ENCODE measurements at regions not wholly inside any gene's neighbourhood (a gene's known extent, or its start where the extent isn't known, plus 50 kb on each side); places are given as distances from the start of the nearest gene placed in this dataset.

DNA sequence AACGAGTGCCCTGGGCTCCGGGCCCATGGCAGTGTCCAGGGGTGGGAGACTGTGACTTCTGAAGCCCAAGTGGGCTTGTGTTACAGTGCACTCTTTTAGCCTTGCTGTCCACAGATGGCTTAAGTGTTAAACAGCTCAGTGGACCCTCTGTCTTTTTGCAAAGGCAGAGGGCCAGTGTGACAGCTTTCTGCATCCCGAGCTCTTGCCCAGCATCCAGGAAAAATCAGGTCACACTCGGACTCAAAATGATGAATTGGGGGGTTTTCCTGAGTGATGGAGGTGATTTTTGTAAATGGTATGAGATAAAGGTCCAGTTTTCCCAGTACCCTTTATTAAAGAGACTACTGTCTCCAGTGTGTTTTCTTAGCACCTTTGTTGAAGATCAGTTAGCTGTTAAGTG lies 321.3 kb upstream of the GRAMD2B start:
- Histone ChIP-seq H3K27me3 (ENCODE audit: control insufficient read depth, insufficient read depth, low read length) (no peaks in the 10 kb centered on the region), H3K4me1 (ENCODE audit: control insufficient read depth, insufficient read depth, low read length) (no peaks in the 10 kb centered on the region), H3K36me3 (ENCODE audit: control insufficient read depth, insufficient read depth, low read length) (no peaks in the 10 kb centered on the region), H3K4me3 (ENCODE audit: low read length) (no peak overlapping the region), H3K9me3 (ENCODE audit: control insufficient read depth, insufficient read depth, low read length) (no peaks in the 10 kb centered on the region; the same call in 1 of the 2 replicates), H3K27ac (ENCODE audit: low read length) (no peak overlapping the region)
- no peak for DNase-seq (ENCODE audit: low read depth, low spot score)
- no CpG with 5 or more reads among the region's 4 CpGs for WGBS (ENCODE audit: insufficient coverage, insufficient read length)

DNA sequence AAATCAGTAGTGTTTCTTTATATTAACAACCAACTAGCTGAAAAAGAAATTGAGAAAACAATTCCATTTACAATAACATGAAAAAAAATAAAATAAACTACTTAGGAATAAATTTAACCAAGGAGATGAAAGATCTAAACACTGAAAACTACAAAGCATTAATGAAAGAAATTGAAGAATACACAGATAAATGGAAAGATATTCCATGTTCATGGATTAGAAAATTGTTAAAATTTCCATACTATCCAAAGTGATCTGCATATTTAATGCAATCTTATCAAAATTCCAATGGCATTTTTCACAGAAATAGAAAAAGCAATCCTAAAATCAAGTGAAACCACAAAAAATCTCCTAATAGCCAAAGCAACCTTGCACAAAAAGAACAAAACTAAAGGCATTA lies 320.2 kb upstream of the GRAMD2B start:
- no peak for DNase-seq (ENCODE audit: low read depth, low spot score)
- Histone ChIP-seq H3K27me3 (ENCODE audit: control insufficient read depth, insufficient read depth, low read length) (no peaks in the 10 kb centered on the region), H3K4me1 (ENCODE audit: control insufficient read depth, insufficient read depth, low read length) (no peaks in the 10 kb centered on the region), H3K27ac (ENCODE audit: low read length) (no peak overlapping the region), H3K36me3 (ENCODE audit: control insufficient read depth, insufficient read depth, low read length) (no peaks in the 10 kb centered on the region), H3K4me3 (ENCODE audit: low read length) (no peak overlapping the region), H3K9me3 (ENCODE audit: control insufficient read depth, insufficient read depth, low read length) (no peaks in the 10 kb centered on the region; the same call in 1 of the 2 replicates)

- Histone ChIP-seq H3K27ac (ENCODE audit: low read length) (no peak overlapping the region), H3K4me1 (ENCODE audit: control insufficient read depth, insufficient read depth, low read length) (peaks cover 3% of the 10 kb centered on the region; the same call in 1 of the 2 replicates), H3K4me3 (ENCODE audit: low read length) (no peak overlapping the region), H3K27me3 (ENCODE audit: control insufficient read depth, insufficient read depth, low read length) (no peaks in the 10 kb centered on the region), H3K36me3 (ENCODE audit: control insufficient read depth, insufficient read depth, low read length) (no peaks in the 10 kb centered on the region), H3K9me3 (ENCODE audit: control insufficient read depth, insufficient read depth, low read length) (no peaks in the 10 kb centered on the region; the same call in 1 of the 2 replicates)
- no CpG with 5 or more reads among the region's 1 CpG for WGBS (ENCODE audit: insufficient coverage, insufficient read length)
- no peak for DNase-seq (ENCODE audit: low read depth, low spot score)
Observed at GRCh38 chr5:126103868-126104267, 319.3 kb upstream of the GRAMD2B start.

GRCh38 chr5:126104341-126104740 lies 318.9 kb upstream of the GRAMD2B start:
- DNase-seq (ENCODE audit: low read depth, low spot score): no peak
- H3K36me3 ChIP-seq (ENCODE audit: control insufficient read depth, insufficient read depth, low read length): no peaks in the 10 kb centered on the region
- H3K27me3 ChIP-seq (ENCODE audit: control insufficient read depth, insufficient read depth, low read length): no peaks in the 10 kb centered on the region
- H3K27ac ChIP-seq (ENCODE audit: low read length): no peak overlapping the region
- no peaks in the 10 kb centered on the region; the same call in 1 of the 2 replicates for H3K9me3 ChIP-seq (ENCODE audit: control insufficient read depth, insufficient read depth, low read length)
- H3K4me1 ChIP-seq (ENCODE audit: control insufficient read depth, insufficient read depth, low read length): peaks cover 3% of the 10 kb centered on the region; the same call in 1 of the 2 replicates
- H3K4me3 ChIP-seq (ENCODE audit: low read length): no peak overlapping the region

DNA sequence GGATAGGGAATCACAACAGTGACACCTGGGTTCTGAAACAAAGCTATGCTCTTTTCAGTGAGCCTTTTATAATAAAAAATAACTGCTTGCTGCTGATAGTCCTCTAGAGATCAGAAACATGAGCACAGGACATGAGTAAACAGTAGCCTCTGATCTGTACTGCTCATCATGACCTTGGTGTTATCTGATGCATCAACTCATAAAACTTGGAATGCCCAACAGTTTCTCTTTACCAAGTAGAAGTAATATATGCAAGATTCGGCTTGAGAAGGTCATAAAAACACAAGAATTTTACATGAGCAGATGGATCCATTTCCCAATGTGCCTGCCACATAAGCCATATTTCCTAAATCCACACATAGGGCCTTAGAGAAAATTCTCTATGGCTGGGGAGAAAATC lies 318.3 kb upstream of the GRAMD2B start:
- no peak overlapping the region for H3K4me3 ChIP-seq (ENCODE audit: low read length)
- H3K27ac ChIP-seq (ENCODE audit: low read length): no peak overlapping the region
- no CpG with 5 or more reads among the region's 1 CpG for WGBS (ENCODE audit: insufficient coverage, insufficient read length)
- H3K9me3 ChIP-seq (ENCODE audit: control insufficient read depth, insufficient read depth, low read length): no peaks in the 10 kb centered on the region
- H3K27me3 ChIP-seq (ENCODE audit: control insufficient read depth, insufficient read depth, low read length): no peaks in the 10 kb centered on the region
- H3K4me1 ChIP-seq (ENCODE audit: control insufficient read depth, insufficient read depth, low read length): peaks cover 3% of the 10 kb centered on the region; the same call in 1 of the 2 replicates
- no peaks in the 10 kb centered on the region for H3K36me3 ChIP-seq (ENCODE audit: control insufficient read depth, insufficient read depth, low read length)
- DNase-seq (ENCODE audit: low read depth, low spot score): no peak

GRCh38 chr5:126106029-126106428 lies 317.2 kb upstream of the GRAMD2B start:
- peaks cover 3% of the 10 kb centered on the region; the same call in 1 of the 2 replicates for H3K4me1 ChIP-seq (ENCODE audit: control insufficient read depth, insufficient read depth, low read length)
- H3K4me3 ChIP-seq (ENCODE audit: low read length): no peak overlapping the region
- H3K9me3 ChIP-seq (ENCODE audit: control insufficient read depth, insufficient read depth, low read length): no peaks in the 10 kb centered on the region
- H3K36me3 ChIP-seq (ENCODE audit: control insufficient read depth, insufficient read depth, low read length): no peaks in the 10 kb centered on the region
- no peaks in the 10 kb centered on the region for H3K27me3 ChIP-seq (ENCODE audit: control insufficient read depth, insufficient read depth, low read length)
- no peak for DNase-seq (ENCODE audit: low read depth, low spot score)
- no peak overlapping the region for H3K27ac ChIP-seq (ENCODE audit: low read length)
- whole genome bisulfite sequencing (ENCODE audit: insufficient coverage, insufficient read length): no CpG with 5 or more reads among the region's 3 CpGs

GRCh38 chr5:126107381-126107780 lies 315.8 kb upstream of the GRAMD2B start:
- H3K4me1 ChIP-seq (ENCODE audit: control insufficient read depth, insufficient read depth, low read length): peaks cover 3% of the 10 kb centered on the region; the same call in 1 of the 2 replicates
- H3K9me3 ChIP-seq (ENCODE audit: control insufficient read depth, insufficient read depth, low read length): no peaks in the 10 kb centered on the region
- H3K4me3 ChIP-seq (ENCODE audit: low read length): no peak overlapping the region
- no CpG with 5 or more reads among the region's 2 CpGs for WGBS (ENCODE audit: insufficient coverage, insufficient read length)
- no peaks in the 10 kb centered on the region for H3K36me3 ChIP-seq (ENCODE audit: control insufficient read depth, insufficient read depth, low read length)
- no peak overlapping the region for H3K27ac ChIP-seq (ENCODE audit: low read length)
- H3K27me3 ChIP-seq (ENCODE audit: control insufficient read depth, insufficient read depth, low read length): no peaks in the 10 kb centered on the region
- no peak for DNase-seq (ENCODE audit: low read depth, low spot score)

GRCh38 chr5:126108470-126108869 lies 314.7 kb upstream of the GRAMD2B start:
- no peaks in the 10 kb centered on the region for H3K9me3 ChIP-seq (ENCODE audit: control insufficient read depth, insufficient read depth, low read length)
- DNase-seq (ENCODE audit: low read depth, low spot score): no peak
- no peak overlapping the region for H3K27ac ChIP-seq (ENCODE audit: low read length)
- no peak overlapping the region for H3K4me3 ChIP-seq (ENCODE audit: low read length)
- H3K4me1 ChIP-seq (ENCODE audit: control insufficient read depth, insufficient read depth, low read length): peaks cover 3% of the 10 kb centered on the region; the same call in 1 of the 2 replicates
- H3K27me3 ChIP-seq (ENCODE audit: control insufficient read depth, insufficient read depth, low read length): no peaks in the 10 kb centered on the region
- WGBS (ENCODE audit: insufficient coverage, insufficient read length): no CpG with 5 or more reads among the region's 5 CpGs
- no peaks in the 10 kb centered on the region for H3K36me3 ChIP-seq (ENCODE audit: control insufficient read depth, insufficient read depth, low read length)

- no CpG with 5 or more reads among the region's 2 CpGs for WGBS (ENCODE audit: insufficient coverage, insufficient read length)
Observed at GRCh38 chr5:126115059-126115629, 308.1 kb upstream of the GRAMD2B start.

DNA sequence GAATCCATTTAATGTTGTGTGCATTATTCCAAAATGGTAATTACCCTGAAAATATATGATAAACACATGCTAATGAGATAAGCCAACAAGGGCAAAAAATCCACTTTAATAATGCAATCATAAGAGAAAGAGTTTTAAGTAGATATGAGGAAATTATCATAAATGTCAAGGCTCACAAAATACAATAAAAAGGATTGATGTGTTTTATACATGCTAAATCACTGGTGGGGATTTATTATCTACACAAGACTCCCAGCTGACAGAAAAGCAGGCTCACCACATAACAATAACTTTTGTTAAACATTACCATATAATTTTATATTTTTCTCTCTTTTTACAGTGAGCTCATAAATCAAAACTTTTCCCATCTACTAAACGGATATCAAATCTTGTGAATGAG lies 306.2 kb upstream of the GRAMD2B start:
- WGBS (ENCODE audit: insufficient coverage, insufficient read length): 100% methylated on average over 1 of the region's 1 CpG
- H3K27ac ChIP-seq (ENCODE audit: low read length): no peak overlapping the region
- no peaks in the 10 kb centered on the region for H3K4me1 ChIP-seq (ENCODE audit: control insufficient read depth, insufficient read depth, low read length)
- H3K36me3 ChIP-seq (ENCODE audit: control insufficient read depth, insufficient read depth, low read length): no peaks in the 10 kb centered on the region
- no peaks in the 10 kb centered on the region for H3K27me3 ChIP-seq (ENCODE audit: control insufficient read depth, insufficient read depth, low read length)
- H3K9me3 ChIP-seq (ENCODE audit: control insufficient read depth, insufficient read depth, low read length): no peaks in the 10 kb centered on the region
- DNase-seq (ENCODE audit: low read depth, low spot score): no peak
- H3K4me3 ChIP-seq (ENCODE audit: low read length): no peak overlapping the region

More at GRCh38 chr5:126115059-126115629, 308.1 kb upstream of the GRAMD2B start:
- no peaks in the 10 kb centered on the region for H3K27me3 ChIP-seq (ENCODE audit: control insufficient read depth, insufficient read depth, low read length)
- no peak for DNase-seq (ENCODE audit: low read depth, low spot score)
- H3K4me1 ChIP-seq (ENCODE audit: control insufficient read depth, insufficient read depth, low read length): no peaks in the 10 kb centered on the region
- no peak overlapping the region for H3K27ac ChIP-seq (ENCODE audit: low read length)
- no peak overlapping the region for H3K4me3 ChIP-seq (ENCODE audit: low read length)
- H3K36me3 ChIP-seq (ENCODE audit: control insufficient read depth, insufficient read depth, low read length): no peaks in the 10 kb centered on the region
- H3K9me3 ChIP-seq (ENCODE audit: control insufficient read depth, insufficient read depth, low read length): no peaks in the 10 kb centered on the region

GRCh38 chr5:126119887-126120442 lies 303.2 kb upstream of the GRAMD2B start:
- H3K27me3 ChIP-seq (ENCODE audit: control insufficient read depth, insufficient read depth, low read length): no peaks in the 10 kb centered on the region
- no peak overlapping the region for H3K27ac ChIP-seq (ENCODE audit: low read length)
- H3K4me1 ChIP-seq (ENCODE audit: control insufficient read depth, insufficient read depth, low read length): peaks cover 2% of the 10 kb centered on the region; the same call in 1 of the 2 replicates
- H3K9me3 ChIP-seq (ENCODE audit: control insufficient read depth, insufficient read depth, low read length): no peaks in the 10 kb centered on the region
- DNase-seq (ENCODE audit: low read depth, low spot score): no peak
- no CpG with 5 or more reads among the region's 4 CpGs for WGBS (ENCODE audit: insufficient coverage, insufficient read length)
- no peaks in the 10 kb centered on the region for H3K36me3 ChIP-seq (ENCODE audit: control insufficient read depth, insufficient read depth, low read length)
- H3K4me3 ChIP-seq (ENCODE audit: low read length): no peak overlapping the region
